H1 (cell line): ENCODE measurements at regions not wholly inside any gene's neighbourhood (a gene's known extent, or its start where the extent isn't known, plus 50 kb on each side); places are given as distances from the start of the nearest gene placed in this dataset.

ENCODE experiments used
- CTCF ChIA-PET: fragments of 300-600 bp; sonication (Branson Sonifier 250); formaldehyde crosslinking; loops from one replicate; lab custom pipeline; 2021; ENCODE audit not compliant: partially characterized antibody; lab: Charles Lee
- POLR2A ChIA-PET: fragments of 300-600 bp; sonication (Branson Sonifier 250); formaldehyde crosslinking; loops from one replicate; lab custom pipeline; 2021; ENCODE audit warnings: inconsistent platforms; ENCODE audit not compliant: partially characterized antibody; lab: Charles Lee
- DNase-seq, 2 experiments: peaks; one replicate each; pipeline versions ENCODE4 v3.0.0 to v3.0.0-alpha.2; 2010 to 2022; ENCODE audit warnings: low spot score in 2 of 2, low read depth in 1 of 2, mixed read lengths in 1 of 2
- FAIRE-seq: peaks from 2 replicates; lab custom pipeline; 2011; peaks lifted over from hg19 to GRCh38; lab: Jason Lieb, UNC
- H2AFZ ChIP-seq: 2 replicates; pipeline ENCODE4 v1.8.1; 2012; ENCODE audit warnings: low read length, inconsistent platforms
- H2AK5ac ChIP-seq: 2 replicates; pipeline ENCODE4 v1.6.1; 2013; ENCODE audit warnings: low read depth, low read length
- H2BK120ac ChIP-seq: replicated peaks from 2 replicates; pipeline ENCODE3; 2013; ENCODE audit warnings: low read depth, low read length, inconsistent platforms
- H2BK12ac ChIP-seq: 2 replicates; pipeline ENCODE4 v1.6.1; 2013; ENCODE audit warnings: low read depth, low read length
- H2BK15ac ChIP-seq: 2 replicates; pipeline ENCODE4 v1.6.1; 2013; ENCODE audit warnings: low read length
- H2BK20ac ChIP-seq: 2 replicates; pipeline ENCODE4 v1.6.1; 2013; ENCODE audit warnings: low read length
- H2BK5ac ChIP-seq: 2 replicates; pipeline ENCODE4 v1.6.1; 2013; ENCODE audit warnings: low read depth, low read length
- H3K14ac ChIP-seq: 2 replicates; pipeline ENCODE4 v1.6.1; 2013; ENCODE audit warnings: inconsistent platforms; ENCODE audit not compliant: insufficient read length
- H3K18ac ChIP-seq: 2 replicates; pipeline ENCODE4 v1.6.1; 2013; ENCODE audit warnings: low read length; ENCODE audit errors: extremely low read depth
- H3K23ac ChIP-seq: 2 replicates; pipeline ENCODE4 v1.6.1; 2013; ENCODE audit warnings: inconsistent platforms; ENCODE audit not compliant: insufficient read length
- H3K23me2 ChIP-seq: 2 replicates; pipeline ENCODE4 v1.6.1; 2013; ENCODE audit warnings: low read depth, low read length
- H3K27ac ChIP-seq: 2 replicates; pipeline ENCODE4 v1.6.1; 2011; ENCODE audit warnings: low read depth, low read length, inconsistent platforms
- H3K27me3 ChIP-seq, 4 experiments: replicated peaks in 1 of 4; 1 replicate in 1 of 4; 2 replicates in 3 of 4; pipeline versions ENCODE4 v1.6.1 to v1.8.1; 2011 to 2013; ENCODE audit warnings: low read length in 3 of 4, mild to moderate bottlenecking in 3 of 4, inconsistent platforms in 2 of 4, mixed read lengths in 2 of 4, moderate library complexity in 1 of 4; ENCODE audit not compliant: control insufficient read depth in 3 of 4, insufficient read depth in 3 of 4; ENCODE audit errors: extremely low read depth in 1 of 4
- H3K36me3 ChIP-seq, 4 experiments: 2 replicates each; pipeline versions ENCODE4 v1.6.1 to v1.8.1; 2011 to 2013; ENCODE audit warnings: mild to moderate bottlenecking in 4 of 4, low read length in 3 of 4, moderate library complexity in 2 of 4, control low read depth in 1 of 4, inconsistent platforms in 1 of 4; ENCODE audit not compliant: insufficient read depth in 4 of 4, control insufficient read depth in 2 of 4
- H3K4ac ChIP-seq: replicated peaks from 2 replicates; pipeline ENCODE3; 2013; ENCODE audit warnings: low read length, low read depth, mixed read lengths, inconsistent platforms; ENCODE audit not compliant: insufficient read length
- H3K4me1 ChIP-seq, 4 experiments: replicated peaks in 1 of 4; 1 replicate in 1 of 4; 2 replicates in 3 of 4; pipeline versions ENCODE4 v1.6.1 to v1.8.1; 2011 to 2013; ENCODE audit warnings: low read length in 3 of 4, inconsistent platforms in 2 of 4, mixed read lengths in 1 of 4; ENCODE audit not compliant: insufficient read depth in 4 of 4, control insufficient read depth in 3 of 4
- H3K4me2 ChIP-seq, 2 experiments: 2 replicates each; pipeline versions ENCODE4 v1.6.1 to v1.8.1; 2011 to 2013; ENCODE audit warnings: low read depth in 2 of 2, low read length in 2 of 2, control low read depth in 1 of 2, inconsistent platforms in 1 of 2, mild to moderate bottlenecking in 1 of 2; ENCODE audit not compliant: insufficient read depth in 1 of 2
- H3K4me3 ChIP-seq, 4 experiments: fragments of 200-600, 300-600 bp in 1 of 4; sonication (generic), shearing (Covaris generic), sonication (Bioruptor Twin) in 1 of 4; 2 replicates each; pipeline versions ENCODE4 v1.5.1 to v1.8.1; 2011 to 2016; ENCODE audit warnings: low read length in 4 of 4, low read depth in 3 of 4, control low read depth in 2 of 4, inconsistent platforms in 2 of 4, mild to moderate bottlenecking in 2 of 4, mixed read lengths in 1 of 4, moderate library complexity in 1 of 4; ENCODE audit not compliant: insufficient read depth in 2 of 4; ENCODE audit errors: extremely low read depth in 1 of 4
- H3K56ac ChIP-seq: replicated peaks from 2 replicates; pipeline ENCODE3; 2013; ENCODE audit warnings: low read depth, mild to moderate bottlenecking, mixed read lengths, low read length, inconsistent platforms; ENCODE audit not compliant: insufficient read length
- H3K79me1 ChIP-seq: 2 replicates; pipeline ENCODE4 v1.6.1; 2013; ENCODE audit warnings: low read depth, low read length, control low read depth
- H3K79me2 ChIP-seq, 2 experiments: 2 replicates each; pipeline versions ENCODE4 v1.6.1 to v1.8.1; 2012 to 2013; ENCODE audit warnings: low read length in 2 of 2, mild to moderate bottlenecking in 2 of 2, inconsistent platforms in 1 of 2; ENCODE audit not compliant: insufficient read depth in 2 of 2, control insufficient read depth in 1 of 2
- H3K9ac ChIP-seq, 4 experiments: replicated peaks in 1 of 4; 1 replicate in 1 of 4; 2 replicates in 3 of 4; pipeline versions ENCODE4 v1.6.1 to v1.8.1; 2011 to 2013; ENCODE audit warnings: low read depth in 3 of 4, low read length in 3 of 4, control low read depth in 2 of 4, mild to moderate bottlenecking in 2 of 4, moderate library complexity in 2 of 4, inconsistent platforms in 1 of 4; ENCODE audit errors: extremely low read depth in 1 of 4
- H3K9me3 ChIP-seq, 2 experiments: 2 replicates each; pipeline versions ENCODE4 v1.6.1 to v1.8.1; 2012 to 2013; ENCODE audit warnings: mild to moderate bottlenecking in 2 of 2, moderate library complexity in 2 of 2, control low read depth in 1 of 2, inconsistent platforms in 1 of 2, low read depth in 1 of 2, low read length in 1 of 2, mixed read lengths in 1 of 2; ENCODE audit not compliant: insufficient read depth in 2 of 2
- H4K20me1 ChIP-seq, 2 experiments: replicated peaks in 1 of 2; 2 replicates each; pipeline versions ENCODE3 to v1.8.1; 2011 to 2013; ENCODE audit warnings: inconsistent platforms in 2 of 2, low read length in 2 of 2, mild to moderate bottlenecking in 1 of 2; ENCODE audit not compliant: insufficient read depth in 2 of 2, control insufficient read depth in 1 of 2
- H4K5ac ChIP-seq: 2 replicates; pipeline ENCODE4 v1.6.1; 2013; ENCODE audit warnings: low read length, low read depth, mixed read lengths, inconsistent platforms; ENCODE audit not compliant: insufficient read length
- H4K8ac ChIP-seq: 2 replicates; pipeline ENCODE4 v1.8.0; 2013; ENCODE audit warnings: mild to moderate bottlenecking, moderate library complexity, low read length, inconsistent platforms; ENCODE audit not compliant: insufficient read depth; ENCODE audit errors: extremely low read depth
- H4K91ac ChIP-seq: replicated peaks from 2 replicates; pipeline ENCODE3; 2013; ENCODE audit warnings: low read length, mixed read lengths, inconsistent platforms; ENCODE audit not compliant: insufficient read length
- EGR1 ChIP-seq: IDR thresholded peaks from 2 replicates; pipeline ENCODE4 v1.6.1; 2011; ENCODE audit warnings: low read depth, low read length, borderline replicate concordance
- HDAC6 ChIP-seq: IDR thresholded peaks from one replicate; pipeline ENCODE4 v1.7.1; 2012; ENCODE audit warnings: low read depth, mild to moderate bottlenecking, inconsistent platforms, low read length, moderate library complexity
- JUN ChIP-seq: IDR thresholded peaks from 2 replicates; pipeline ENCODE4 v1.6.1; 2011; ENCODE audit warnings: low read depth, mild to moderate bottlenecking, improper control_type of control experiment, low read length
- KDM1A ChIP-seq: fragments of 200-600, 300-600 bp; sonication (generic); IDR thresholded peaks from 2 replicates; pipeline ENCODE4 v1.7.1; 2016; ENCODE audit warnings: mild to moderate bottlenecking, low read length, borderline replicate concordance
- PHF8 ChIP-seq: fragments of 200-600 bp; sonication (generic); conservative IDR thresholded peaks from 2 replicates; pipeline ENCODE4 v1.7.1; 2012; ENCODE audit warnings: low read depth, mild to moderate bottlenecking, inconsistent platforms, low read length, moderate library complexity
- RFX5 ChIP-seq: IDR thresholded peaks from 2 replicates; pipeline ENCODE4 v1.6.1; 2011; ENCODE audit warnings: low read depth, low read length, improper control_type of control experiment, borderline replicate concordance
- YY1 ChIP-seq: IDR thresholded peaks from 2 replicates; pipeline ENCODE4 v1.6.1; 2011; ENCODE audit warnings: low read depth, mild to moderate bottlenecking, low read length
- WGBS, 2 experiments: shearing (Covaris generic) in 1 of 2; methylation state at CpG; one replicate each; pipeline versions ENCODE4 v1.1.6 to v1.1.7; 2013 to 2015; ENCODE audit warnings: low lambda C conversion rate in 2 of 2, mixed read lengths in 2 of 2, inconsistent platforms in 1 of 2, low coverage in 1 of 2, missing lambda C conversion rate in 1 of 2; ENCODE audit not compliant: insufficient replicate concordance in 2 of 2, insufficient coverage in 1 of 2, insufficient read length in 1 of 2; ENCODE audit errors: extremely low coverage in 1 of 2, missing lambda C conversion rate in 1 of 2; 5-methylcytosine and 5-hydroxymethylcytosine counted together
- TF ChIP-seq, protein P1 (sequence below): IDR thresholded peaks from 2 replicates; pipeline ENCODE4 v1.6.1; 2012; ENCODE audit warnings: low read length, inconsistent platforms

DNA sequence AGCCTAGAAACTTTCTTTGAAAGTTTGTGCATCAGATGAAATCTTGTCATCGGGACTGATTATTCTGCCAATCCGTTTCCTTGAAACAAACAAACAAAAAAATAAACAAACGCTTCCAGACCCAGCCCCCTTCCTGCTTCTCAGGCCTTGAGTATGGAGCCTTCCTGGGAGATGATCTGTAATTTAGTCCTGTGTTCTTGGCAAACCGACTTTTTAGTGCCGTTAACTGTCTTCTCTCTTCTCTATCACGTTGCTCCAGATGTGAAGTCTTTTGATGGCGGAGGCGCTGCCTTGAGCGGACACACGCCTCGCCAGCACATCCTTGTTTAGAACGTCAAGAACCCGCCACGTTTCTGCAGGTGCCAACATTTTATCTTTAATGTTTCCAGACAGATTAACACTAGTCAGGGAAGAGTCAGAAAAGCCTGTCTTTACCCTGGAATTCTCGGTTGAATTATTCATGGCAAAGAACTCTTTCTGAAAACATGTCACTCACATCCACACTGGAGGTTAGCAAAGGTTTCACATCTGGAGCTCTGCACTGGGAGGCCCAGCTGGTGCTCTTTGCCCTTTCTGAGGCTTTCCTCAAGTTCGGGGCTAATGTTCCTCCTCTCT, 265.7 kb upstream of the C1orf174 start:
- Histone ChIP-seq H3K27ac (no peak overlapping the region), H3K79me1 (no peaks in the 10 kb centered on the region), H2BK120ac (no peak overlapping the region), H3K4me3 (no peak overlapping the region), H2BK20ac (no peak overlapping the region), H4K8ac (no peak overlapping the region), H3K9me3 (no peaks in the 10 kb centered on the region), H3K9ac (no peak overlapping the region), H3K4me1 (no peaks in the 10 kb centered on the region), H3K23me2 (no peaks in the 10 kb centered on the region), H2AFZ (no peak overlapping the region), H3K18ac (no peak overlapping the region), H3K79me2 (no peaks in the 10 kb centered on the region), H4K5ac (no peak overlapping the region), H3K27me3 (no peaks in the 10 kb centered on the region), H2AK5ac (no peak overlapping the region), H3K23ac (no peak overlapping the region), H3K14ac (no peak overlapping the region), H2BK12ac (no peak overlapping the region), H2BK15ac (no peak overlapping the region), H4K20me1 (peaks cover 0 to 2% of the 10 kb centered on the region in 2 experiments), H3K4ac (no peak overlapping the region), H3K36me3 (no peaks in the 10 kb centered on the region), H3K4me2 (no peak overlapping the region), H2BK5ac (no peak overlapping the region), H4K91ac (no peak overlapping the region), H3K56ac (no peak overlapping the region)
- POLR2A ChIA-PET = no interaction called here
- DNase-seq (no peak), FAIRE-seq (no peak)
- CTCF ChIA-PET = no interaction called here
- 96% methylated on average over 15 of the region's 16 CpGs; no CpG with 5 or more reads in 1 of the 2 experiments for WGBS, 2 experiments
- TF ChIP-seq YY1 (no peak), EGR1 (no peak), HDAC6 (no peak), RFX5 (no peak), PHF8 (no peak), KDM1A (no peak), JUN (no peak)
- TF ChIP-seq, protein P1, sequence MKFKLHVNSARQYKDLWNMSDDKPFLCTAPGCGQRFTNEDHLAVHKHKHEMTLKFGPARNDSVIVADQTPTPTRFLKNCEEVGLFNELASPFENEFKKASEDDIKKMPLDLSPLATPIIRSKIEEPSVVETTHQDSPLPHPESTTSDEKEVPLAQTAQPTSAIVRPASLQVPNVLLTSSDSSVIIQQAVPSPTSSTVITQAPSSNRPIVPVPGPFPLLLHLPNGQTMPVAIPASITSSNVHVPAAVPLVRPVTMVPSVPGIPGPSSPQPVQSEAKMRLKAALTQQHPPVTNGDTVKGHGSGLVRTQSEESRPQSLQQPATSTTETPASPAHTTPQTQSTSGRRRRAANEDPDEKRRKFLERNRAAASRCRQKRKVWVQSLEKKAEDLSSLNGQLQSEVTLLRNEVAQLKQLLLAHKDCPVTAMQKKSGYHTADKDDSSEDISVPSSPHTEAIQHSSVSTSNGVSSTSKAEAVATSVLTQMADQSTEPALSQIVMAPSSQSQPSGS = no peak
